ENCODE measurements at regions not wholly inside any gene's neighbourhood (a gene's known extent, or its start where the extent isn't known, plus 50 kb on each side); places are given as distances from the start of the nearest gene placed in this dataset.
A peak's percentile ranks its signal among the peaks of the same experiment; 100 is the strongest.

DNA sequence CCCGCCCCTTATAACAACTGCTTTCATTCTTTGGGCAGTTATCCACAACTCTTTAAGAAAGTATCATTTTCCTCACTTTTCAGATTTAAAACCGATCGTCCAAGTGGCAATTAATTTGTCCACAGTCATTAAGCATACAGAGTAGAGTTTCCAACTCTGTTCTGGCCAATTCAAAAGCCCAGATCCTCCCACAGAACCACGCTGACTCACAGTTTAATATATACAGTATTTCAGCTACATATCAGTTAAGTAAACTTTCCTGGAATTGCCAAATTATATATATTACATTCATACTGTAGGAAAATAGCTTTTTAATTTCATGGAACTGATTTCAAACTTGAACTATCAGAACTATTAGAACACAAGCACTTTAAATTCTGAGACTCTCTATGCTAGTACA lies 163.8 kb upstream of the ESRRG start:
- Histone ChIP-seq H3K27me3 (ENCODE audit: control insufficient read depth in 3 of 3, insufficient read depth in 3 of 3, low read length in 3 of 3) (no peaks in the 10 kb centered on the region), H3K27ac (ENCODE audit: low read depth, low read length) (no peak overlapping the region), H3K36me3 (ENCODE audit: control insufficient read depth in 3 of 3, insufficient read depth in 3 of 3, low read length in 3 of 3) (no peaks in the 10 kb centered on the region), H3K9me3 (ENCODE audit: control insufficient read depth in 3 of 3, low read length in 3 of 3) (no peaks in the 10 kb centered on the region), H3K4me1 (ENCODE audit: control insufficient read depth in 3 of 3, insufficient read depth in 3 of 3, low read length in 3 of 3) (peaks cover 0 to 5% (median 4%) of the 10 kb centered on the region in 3 donors), H3K9ac (ENCODE audit: low read depth in 1 of 3, low read length in 3 of 3) (no peak overlapping the region), H3K4me3 (ENCODE audit: low read length in 3 of 3) (no peak overlapping the region)

DNA sequence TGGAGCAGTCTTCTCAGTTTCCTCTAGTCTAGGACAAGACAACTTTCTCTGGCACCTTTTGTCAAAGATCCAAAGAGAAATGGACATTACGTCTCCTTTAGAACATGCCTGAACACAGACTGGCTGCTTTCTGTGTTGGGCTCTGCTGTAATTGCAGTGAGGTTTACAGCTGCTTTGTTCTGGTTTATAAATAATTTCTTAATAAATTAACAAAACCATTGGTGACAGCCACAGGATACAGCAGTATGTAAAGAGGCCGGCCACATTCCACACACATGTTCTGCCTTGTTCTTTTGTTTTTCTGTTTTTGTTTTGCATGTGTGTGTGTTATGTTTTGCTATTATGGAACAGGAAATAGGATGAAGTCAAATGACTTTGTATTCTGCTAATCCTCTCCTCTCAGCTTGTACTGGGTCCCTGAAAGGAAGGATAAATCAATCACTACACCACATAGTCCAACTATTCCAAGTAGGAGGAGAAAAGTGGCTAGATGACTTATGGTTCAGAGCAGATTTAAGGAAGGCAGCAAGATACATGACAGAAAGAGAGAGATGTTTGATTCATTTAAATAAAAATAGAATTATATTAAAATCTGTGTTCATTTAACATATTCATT lies 161.5 kb upstream of the ESRRG start:
- Histone ChIP-seq H3K27ac (ENCODE audit: low read depth, low read length) (no peak overlapping the region), H3K4me1 (ENCODE audit: control insufficient read depth in 3 of 3, insufficient read depth in 3 of 3, low read length in 3 of 3) (peaks cover 0 to 5% (median 4%) of the 10 kb centered on the region in 3 donors), H3K9ac (ENCODE audit: low read depth in 1 of 3, low read length in 3 of 3) (no peak overlapping the region), H3K36me3 (ENCODE audit: control insufficient read depth in 3 of 3, insufficient read depth in 3 of 3, low read length in 3 of 3) (no peaks in the 10 kb centered on the region), H3K27me3 (ENCODE audit: control insufficient read depth in 3 of 3, insufficient read depth in 3 of 3, low read length in 3 of 3) (no peaks in the 10 kb centered on the region), H3K4me3 (ENCODE audit: low read length in 3 of 3) (no peak overlapping the region), H3K9me3 (ENCODE audit: control insufficient read depth in 3 of 3, low read length in 3 of 3) (no peaks in the 10 kb centered on the region)

DNA sequence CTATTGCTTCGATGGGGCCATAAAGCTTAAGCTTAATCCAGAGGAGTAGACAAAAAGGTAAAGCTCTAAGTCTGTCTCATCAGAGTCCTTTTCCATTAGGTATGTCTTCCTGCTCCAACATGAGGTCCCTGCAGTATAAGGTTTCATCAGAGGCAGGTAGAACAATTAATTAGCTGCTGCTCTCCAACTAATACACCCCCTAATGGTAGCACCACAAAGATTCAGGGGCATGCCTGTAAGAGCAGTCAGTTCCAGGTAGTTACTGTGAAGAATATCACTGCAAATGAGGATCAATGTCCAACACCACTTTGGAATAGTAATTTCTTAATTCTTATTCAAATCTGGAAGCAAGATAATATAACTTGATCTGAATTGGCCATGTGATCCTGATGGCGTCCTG lies 160.3 kb upstream of the ESRRG start:
- no peak overlapping the region for H3K27ac ChIP-seq (ENCODE audit: low read depth, low read length)
- no peak overlapping the region for H3K4me3 ChIP-seq (ENCODE audit: low read length in 3 of 3)
- no peaks in the 10 kb centered on the region for H3K36me3 ChIP-seq (ENCODE audit: control insufficient read depth in 3 of 3, insufficient read depth in 3 of 3, low read length in 3 of 3)
- no peaks in the 10 kb centered on the region for H3K27me3 ChIP-seq (ENCODE audit: control insufficient read depth in 3 of 3, insufficient read depth in 3 of 3, low read length in 3 of 3)
- no peak overlapping the region for H3K9ac ChIP-seq (ENCODE audit: low read depth in 1 of 3, low read length in 3 of 3)
- H3K9me3 ChIP-seq (ENCODE audit: control insufficient read depth in 3 of 3, low read length in 3 of 3) = no peaks in the 10 kb centered on the region
- no peaks in the 10 kb centered on the region for H3K4me1 ChIP-seq (ENCODE audit: control insufficient read depth in 3 of 3, insufficient read depth in 3 of 3, low read length in 3 of 3)

DNA sequence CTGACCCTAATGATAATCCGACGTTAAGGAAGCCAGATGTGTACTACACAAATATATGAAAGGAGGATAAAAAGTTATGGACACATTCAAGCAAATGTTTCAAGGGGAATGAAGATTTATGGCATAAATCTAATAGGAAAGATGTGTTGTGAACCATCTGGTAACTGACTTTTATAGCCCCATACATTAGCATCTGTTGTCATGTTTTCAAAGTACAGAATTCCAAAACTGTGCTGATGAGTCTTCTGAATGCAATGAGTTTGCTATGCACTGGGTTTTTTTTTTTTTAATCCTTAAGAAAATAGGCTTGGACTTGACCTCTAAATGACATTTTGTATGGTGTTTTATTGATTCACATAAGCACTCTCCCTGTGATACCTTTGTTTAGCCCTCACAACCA lies 158.5 kb upstream of the ESRRG start:
- no peaks in the 10 kb centered on the region for H3K36me3 ChIP-seq (ENCODE audit: control insufficient read depth in 3 of 3, insufficient read depth in 3 of 3, low read length in 3 of 3)
- no peaks in the 10 kb centered on the region for H3K4me1 ChIP-seq (ENCODE audit: control insufficient read depth in 3 of 3, insufficient read depth in 3 of 3, low read length in 3 of 3)
- no peaks in the 10 kb centered on the region for H3K9me3 ChIP-seq (ENCODE audit: control insufficient read depth in 3 of 3, low read length in 3 of 3)
- H3K27ac ChIP-seq (ENCODE audit: low read depth, low read length) = no peak overlapping the region
- H3K9ac ChIP-seq (ENCODE audit: low read depth in 1 of 3, low read length in 3 of 3) = no peak overlapping the region
- no peak overlapping the region for H3K4me3 ChIP-seq (ENCODE audit: low read length in 3 of 3)
- no peaks in the 10 kb centered on the region for H3K27me3 ChIP-seq (ENCODE audit: control insufficient read depth in 3 of 3, insufficient read depth in 3 of 3, low read length in 3 of 3)

DNA sequence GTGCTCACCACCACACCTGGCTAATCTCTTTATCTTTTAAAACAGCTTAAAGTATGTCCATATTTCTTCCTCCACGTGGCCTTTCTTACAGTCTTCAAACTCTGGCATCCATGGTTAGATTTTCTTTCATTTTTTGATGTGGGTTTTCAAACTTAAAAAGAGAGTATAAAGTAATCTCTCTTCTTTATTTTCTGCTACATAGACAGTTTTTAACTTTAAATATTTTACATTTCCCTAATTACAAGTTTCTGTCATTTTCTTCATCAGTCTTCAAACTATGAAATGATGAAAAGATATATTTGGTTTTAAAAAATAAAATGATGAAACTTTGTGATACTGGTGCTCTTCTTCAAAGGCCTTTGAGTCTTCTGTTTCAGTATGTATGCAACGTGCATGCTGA lies 143.5 kb upstream of the ESRRG start:
- Histone ChIP-seq H3K4me1 (ENCODE audit: control insufficient read depth in 3 of 3, insufficient read depth in 3 of 3, low read length in 3 of 3) (no peaks in the 10 kb centered on the region), H3K4me3 (ENCODE audit: low read length in 3 of 3) (no peak overlapping the region), H3K9ac (ENCODE audit: low read depth in 1 of 3, low read length in 3 of 3) (no peak overlapping the region), H3K27me3 (ENCODE audit: control insufficient read depth in 3 of 3, insufficient read depth in 3 of 3, low read length in 3 of 3) (no peaks in the 10 kb centered on the region), H3K9me3 (ENCODE audit: control insufficient read depth in 3 of 3, low read length in 3 of 3) (no peaks in the 10 kb centered on the region), H3K36me3 (ENCODE audit: control insufficient read depth in 3 of 3, insufficient read depth in 3 of 3, low read length in 3 of 3) (no peaks in the 10 kb centered on the region), H3K27ac (ENCODE audit: low read depth, low read length) (no peak overlapping the region)

DNA sequence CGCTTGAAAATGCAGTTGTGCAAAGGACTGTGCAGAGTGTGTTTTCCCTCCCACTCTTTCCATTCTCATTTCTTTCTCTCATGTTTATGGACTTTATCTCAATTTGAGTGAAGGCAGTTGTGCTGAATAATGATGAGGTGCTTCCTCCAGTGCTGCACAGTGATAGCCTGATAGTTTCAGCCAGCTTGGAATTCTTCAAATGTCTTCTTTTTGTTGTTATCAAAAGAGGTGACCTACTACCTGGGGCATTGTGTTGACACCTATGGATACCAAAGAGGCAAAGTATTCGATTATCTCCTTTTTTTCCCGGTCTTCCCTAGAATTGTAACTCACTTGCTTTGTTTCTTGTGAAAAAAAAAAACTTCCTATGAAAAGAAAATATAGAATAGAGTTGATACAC lies 132.6 kb upstream of the ESRRG start:
- no peak overlapping the region for H3K27ac ChIP-seq (ENCODE audit: low read depth, low read length)
- no peaks in the 10 kb centered on the region for H3K36me3 ChIP-seq (ENCODE audit: control insufficient read depth in 3 of 3, insufficient read depth in 3 of 3, low read length in 3 of 3)
- H3K4me1 ChIP-seq (ENCODE audit: control insufficient read depth in 3 of 3, insufficient read depth in 3 of 3, low read length in 3 of 3) = peaks cover 0 to 4% (median 0%) of the 10 kb centered on the region in 3 donors
- no peak overlapping the region for H3K4me3 ChIP-seq (ENCODE audit: low read length in 3 of 3)
- H3K27me3 ChIP-seq (ENCODE audit: control insufficient read depth in 3 of 3, insufficient read depth in 3 of 3, low read length in 3 of 3) = no peaks in the 10 kb centered on the region
- H3K9ac ChIP-seq (ENCODE audit: low read depth in 1 of 3, low read length in 3 of 3) = no peak overlapping the region
- H3K9me3 ChIP-seq (ENCODE audit: control insufficient read depth in 3 of 3, low read length in 3 of 3) = no peaks in the 10 kb centered on the region

DNA sequence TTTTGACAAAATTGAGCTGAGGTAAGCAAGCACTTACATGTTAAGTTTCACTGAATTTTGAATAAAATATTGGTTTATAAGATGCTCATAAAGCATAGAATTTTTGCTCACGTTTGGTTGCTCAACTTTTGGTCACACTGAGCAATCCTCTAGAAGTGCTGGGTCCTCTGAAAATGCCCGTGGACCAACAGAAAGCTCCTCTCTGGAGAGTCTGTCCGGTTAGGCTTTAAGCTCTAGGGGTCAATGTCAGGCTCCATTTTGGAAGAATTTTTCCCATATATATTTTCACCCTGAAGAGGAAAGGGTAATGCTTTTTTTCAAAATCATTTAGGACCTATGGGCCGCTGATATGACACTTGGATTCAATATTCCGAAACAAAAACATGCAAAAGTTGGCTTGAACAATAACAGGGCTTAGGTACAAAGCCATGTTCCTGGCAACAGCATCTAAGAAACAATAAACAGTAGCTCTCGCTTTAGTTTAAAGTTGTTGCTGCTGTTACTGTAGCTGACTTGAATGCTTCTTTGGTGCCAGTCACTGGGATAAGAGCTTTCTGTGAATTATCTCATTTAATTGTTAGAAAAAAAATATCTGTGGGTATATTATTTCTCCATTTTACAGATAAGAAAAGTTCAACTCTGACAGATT lies 131.7 kb upstream of the ESRRG start:
- H3K9me3 ChIP-seq (ENCODE audit: control insufficient read depth in 3 of 3, low read length in 3 of 3) = no peaks in the 10 kb centered on the region
- H3K27me3 ChIP-seq (ENCODE audit: control insufficient read depth in 3 of 3, insufficient read depth in 3 of 3, low read length in 3 of 3) = no peaks in the 10 kb centered on the region
- no peak overlapping the region for H3K9ac ChIP-seq (ENCODE audit: low read depth in 1 of 3, low read length in 3 of 3)
- no peaks in the 10 kb centered on the region for H3K36me3 ChIP-seq (ENCODE audit: control insufficient read depth in 3 of 3, insufficient read depth in 3 of 3, low read length in 3 of 3)
- no peak overlapping the region for H3K27ac ChIP-seq (ENCODE audit: low read depth, low read length)
- no peak overlapping the region for H3K4me3 ChIP-seq (ENCODE audit: low read length in 3 of 3)
- H3K4me1 ChIP-seq (ENCODE audit: control insufficient read depth in 3 of 3, insufficient read depth in 3 of 3, low read length in 3 of 3) = peaks cover 0 to 4% (median 0%) of the 10 kb centered on the region in 3 donors

DNA sequence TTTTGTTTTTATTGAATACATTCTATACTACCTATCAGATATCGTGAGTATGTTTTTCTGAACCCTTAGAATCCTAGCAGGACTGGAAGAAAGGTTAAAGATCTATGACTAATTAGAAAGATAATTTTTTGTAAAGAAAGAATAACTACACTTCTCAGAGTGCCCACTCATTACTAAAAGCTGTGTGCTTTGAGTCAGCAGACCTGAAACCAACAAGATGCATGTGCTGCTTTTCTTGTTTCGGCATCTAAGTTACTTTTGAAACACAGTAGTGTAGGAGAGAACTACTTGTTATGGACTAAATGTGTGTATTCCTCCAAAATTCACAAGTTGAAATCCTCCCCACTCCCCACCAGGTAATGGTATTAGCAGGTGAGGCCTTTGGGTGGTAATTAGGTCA lies 127.8 kb upstream of the ESRRG start:
- no peaks in the 10 kb centered on the region for H3K9me3 ChIP-seq (ENCODE audit: control insufficient read depth in 3 of 3, low read length in 3 of 3)
- no peak overlapping the region for H3K9ac ChIP-seq (ENCODE audit: low read depth in 1 of 3, low read length in 3 of 3)
- no peak overlapping the region for H3K27ac ChIP-seq (ENCODE audit: low read depth, low read length)
- peaks cover 2 to 4% (median 3%) of the 10 kb centered on the region in 3 donors for H3K4me1 ChIP-seq (ENCODE audit: control insufficient read depth in 3 of 3, insufficient read depth in 3 of 3, low read length in 3 of 3)
- H3K36me3 ChIP-seq (ENCODE audit: control insufficient read depth in 3 of 3, insufficient read depth in 3 of 3, low read length in 3 of 3) = no peaks in the 10 kb centered on the region
- no peak overlapping the region for H3K4me3 ChIP-seq (ENCODE audit: low read length in 3 of 3)
- no peaks in the 10 kb centered on the region for H3K27me3 ChIP-seq (ENCODE audit: control insufficient read depth in 3 of 3, insufficient read depth in 3 of 3, low read length in 3 of 3)

DNA sequence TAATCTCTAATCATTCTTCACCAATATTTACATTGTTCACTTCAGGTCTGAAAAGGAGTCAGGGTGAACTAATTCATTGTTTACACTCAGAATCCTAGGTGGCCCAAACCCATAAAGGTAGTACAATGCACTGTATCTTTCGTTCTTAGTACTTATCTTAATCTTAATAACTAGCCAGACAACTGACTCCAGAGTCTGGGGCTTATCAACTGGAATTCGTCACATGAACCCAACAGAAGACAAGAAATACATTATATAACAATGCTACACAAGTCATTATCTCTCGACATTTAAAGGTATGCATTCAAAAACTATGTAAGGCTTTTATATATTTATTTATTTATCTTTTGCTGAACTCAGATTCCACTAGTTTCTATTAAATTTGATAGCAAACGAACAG lies 125.9 kb upstream of the ESRRG start:
- no peak overlapping the region for H3K9ac ChIP-seq (ENCODE audit: low read depth in 1 of 3, low read length in 3 of 3)
- no peaks in the 10 kb centered on the region for H3K36me3 ChIP-seq (ENCODE audit: control insufficient read depth in 3 of 3, insufficient read depth in 3 of 3, low read length in 3 of 3)
- H3K4me3 ChIP-seq (ENCODE audit: low read length in 3 of 3) = no peak overlapping the region
- peaks cover 0 to 3% (median 2%) of the 10 kb centered on the region in 3 donors for H3K4me1 ChIP-seq (ENCODE audit: control insufficient read depth in 3 of 3, insufficient read depth in 3 of 3, low read length in 3 of 3)
- no peaks in the 10 kb centered on the region for H3K27me3 ChIP-seq (ENCODE audit: control insufficient read depth in 3 of 3, insufficient read depth in 3 of 3, low read length in 3 of 3)
- H3K27ac ChIP-seq (ENCODE audit: low read depth, low read length) = no peak overlapping the region
- no peaks in the 10 kb centered on the region for H3K9me3 ChIP-seq (ENCODE audit: control insufficient read depth in 3 of 3, low read length in 3 of 3)

DNA sequence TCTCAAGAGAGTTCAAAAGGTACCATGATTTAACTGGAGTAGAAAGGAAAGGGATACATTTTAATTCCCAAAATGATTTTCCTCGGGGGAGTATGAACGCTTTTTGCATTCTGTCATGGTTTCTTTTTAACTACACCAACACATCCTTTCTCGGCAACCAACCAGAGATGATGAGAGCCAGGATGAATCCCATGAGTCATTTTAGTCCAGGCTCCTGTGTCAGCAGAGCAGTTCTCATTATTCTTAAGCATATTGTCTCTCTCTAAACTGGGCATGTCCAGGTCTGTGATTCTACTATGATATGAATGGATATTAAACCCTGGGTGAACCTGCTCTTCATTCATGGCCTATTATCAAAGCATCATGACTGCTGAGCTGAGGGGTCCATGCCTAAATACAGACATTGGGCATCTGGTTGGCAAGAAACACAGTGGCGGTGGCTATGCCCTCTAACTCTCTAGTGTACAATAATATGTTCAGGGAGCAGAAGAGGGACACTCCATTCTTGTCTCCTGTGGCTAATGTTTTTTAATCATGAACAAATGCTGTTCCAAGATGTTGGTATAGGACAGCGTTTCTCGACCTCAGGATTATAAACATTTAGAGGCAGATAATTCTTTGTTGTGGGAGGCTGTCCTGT lies 124.3 kb upstream of the ESRRG start:
- H3K9me3 ChIP-seq (ENCODE audit: control insufficient read depth in 3 of 3, low read length in 3 of 3) = no peaks in the 10 kb centered on the region
- H3K4me1 ChIP-seq (ENCODE audit: control insufficient read depth in 3 of 3, insufficient read depth in 3 of 3, low read length in 3 of 3) = peaks cover 0 to 3% (median 2%) of the 10 kb centered on the region in 3 donors
- H3K9ac ChIP-seq (ENCODE audit: low read depth in 1 of 3, low read length in 3 of 3) = no peak overlapping the region
- no peaks in the 10 kb centered on the region for H3K27me3 ChIP-seq (ENCODE audit: control insufficient read depth in 3 of 3, insufficient read depth in 3 of 3, low read length in 3 of 3)
- H3K4me3 ChIP-seq (ENCODE audit: low read length in 3 of 3) = no peak overlapping the region
- H3K27ac ChIP-seq (ENCODE audit: low read depth, low read length) = peak overlapping the region; percentile 64
- no peaks in the 10 kb centered on the region for H3K36me3 ChIP-seq (ENCODE audit: control insufficient read depth in 3 of 3, insufficient read depth in 3 of 3, low read length in 3 of 3)
